ENCODE measurements at regions not wholly inside any gene's neighbourhood (a gene's known extent, or its start where the extent isn't known, plus 50 kb on each side); places are given as distances from the start of the nearest gene placed in this dataset.

GRCh38 chr5:74266132-74266531 lies 374.4 kb downstream of the ENC1 start:
- TF ChIP-seq CTCF (IDR thresholded peaks at IDR 0.05; ENCODE audit: low read length) (no peak), EZH2 (optimal IDR thresholded peaks at IDR 0.05; ENCODE audit: low read depth, low read length) (no peak), EZH2phosphoT487 (IDR thresholded peaks at IDR 0.05; ENCODE audit: low read length) (no peak)
